Activated CD8-positive, alpha-beta T cell treated with anti-CD3 and anti-CD28 coated beads for 36 hours (primary cell): ENCODE measurements at regions not wholly inside any gene's neighbourhood (a gene's known extent, or its start where the extent isn't known, plus 50 kb on each side); places are given as distances from the start of the nearest gene placed in this dataset.

Experiments
- ATAC-seq: fragments of 200-7000 bp; cut with Tn5 transposase; one replicate; pipeline ENCODE4 v1.10.0; 2021; ENCODE audit warnings: mild to moderate bottlenecking, moderate library complexity
- CTCF ChIA-PET: fragments of 350-600 bp; sonication (Branson Sonifier 250); formaldehyde crosslinking; loops from one replicate; lab custom pipeline; 2021; ENCODE audit warnings: antibody characterized with exemption; lab: Charles Lee
- POLR2A ChIA-PET: fragments of 350-600 bp; sonication (Branson Sonifier 250); formaldehyde crosslinking; loops from one replicate; lab custom pipeline; 2021; ENCODE audit warnings: antibody characterized with exemption; lab: Charles Lee
- DNase-seq: peaks from one replicate; pipeline ENCODE4 v3.0.0-alpha.2; 2020
- H3K27ac Mint-ChIP-seq: one replicate; pipeline ENCODE4 v1.8.0; 2021; ENCODE audit warnings: mild to moderate bottlenecking, mixed read lengths
- H3K27me3 Mint-ChIP-seq: one replicate; pipeline ENCODE4 v1.8.0; 2021; ENCODE audit warnings: mixed read lengths
- H3K36me3 Mint-ChIP-seq: one replicate; pipeline ENCODE4 v1.8.0; 2021; ENCODE audit warnings: low read depth, mixed read lengths
- H3K4me1 Mint-ChIP-seq: one replicate; pipeline ENCODE4 v1.8.0; 2021; ENCODE audit warnings: low read depth, mixed read lengths
- H3K4me3 Mint-ChIP-seq: one replicate; pipeline ENCODE4 v1.8.0; 2021; ENCODE audit warnings: mild to moderate bottlenecking, moderate library complexity, mixed read lengths
- H3K9me3 Mint-ChIP-seq: one replicate; pipeline ENCODE4 v1.8.0; 2021; ENCODE audit warnings: mixed read lengths
- intact Hi-C: fragments of 100-400 bp; cut with micrococcal nuclease; formaldehyde crosslinking; loops from one replicate; pipeline ENCODE4 v1.10.0; 2022
- TF ChIP-seq, protein P1 (sequence below): fragments of 200-600 bp; IDR thresholded peaks from one replicate; pipeline ENCODE4 v1.8.0; 2022; ENCODE audit warnings: antibody characterized with exemption, mild to moderate bottlenecking

DNA sequence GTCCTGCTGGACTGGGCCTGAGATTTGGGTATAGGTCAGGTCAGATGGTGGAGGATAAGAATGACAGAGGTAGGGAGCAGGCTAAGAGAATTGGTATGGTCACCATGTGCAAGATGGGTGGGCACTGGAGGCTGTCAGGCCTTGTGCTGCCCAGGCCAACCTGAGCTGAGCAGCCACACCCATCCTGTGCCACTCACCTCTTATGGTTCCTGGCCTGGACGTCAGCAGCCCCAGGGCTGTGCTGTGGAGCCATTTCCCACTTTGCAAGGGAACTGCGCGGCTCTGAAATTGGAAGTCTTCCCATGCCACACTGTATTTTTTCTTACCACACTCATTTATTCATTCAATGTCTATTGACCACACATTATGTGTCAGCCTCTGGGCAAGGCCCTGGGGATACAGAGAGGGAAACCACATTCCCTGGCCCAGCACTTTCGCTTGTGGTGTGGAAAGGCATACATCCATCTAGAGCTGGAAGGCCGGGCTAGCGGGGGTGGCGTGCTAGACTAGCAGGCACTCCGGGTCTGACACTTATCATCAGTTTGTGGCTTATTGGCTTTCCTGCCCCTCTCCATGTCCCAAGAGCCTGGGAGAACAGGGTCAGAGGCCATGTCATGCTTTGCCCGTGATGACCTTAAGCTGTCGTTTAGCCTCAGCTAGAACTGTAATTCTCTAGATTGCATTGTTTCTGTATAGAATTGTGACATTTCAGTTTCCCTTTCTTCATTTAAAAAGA, 51.1 kb upstream of the POLG start:
- peaks cover 2% of the 10 kb centered on the region for H3K4me1 Mint-ChIP-seq
- ChIA-PET POLR2A (interaction anchor here (1.4 kb wide), 1 partner anchor 8 kb away, joined by 4 read pairs; no protein-coding TSS in a partner anchor), CTCF (interaction anchor here (14.0 kb wide), 1 partner anchor 27 kb away, joined by 165 read pairs; no protein-coding TSS in a partner anchor)
- TF ChIP-seq, protein P1, sequence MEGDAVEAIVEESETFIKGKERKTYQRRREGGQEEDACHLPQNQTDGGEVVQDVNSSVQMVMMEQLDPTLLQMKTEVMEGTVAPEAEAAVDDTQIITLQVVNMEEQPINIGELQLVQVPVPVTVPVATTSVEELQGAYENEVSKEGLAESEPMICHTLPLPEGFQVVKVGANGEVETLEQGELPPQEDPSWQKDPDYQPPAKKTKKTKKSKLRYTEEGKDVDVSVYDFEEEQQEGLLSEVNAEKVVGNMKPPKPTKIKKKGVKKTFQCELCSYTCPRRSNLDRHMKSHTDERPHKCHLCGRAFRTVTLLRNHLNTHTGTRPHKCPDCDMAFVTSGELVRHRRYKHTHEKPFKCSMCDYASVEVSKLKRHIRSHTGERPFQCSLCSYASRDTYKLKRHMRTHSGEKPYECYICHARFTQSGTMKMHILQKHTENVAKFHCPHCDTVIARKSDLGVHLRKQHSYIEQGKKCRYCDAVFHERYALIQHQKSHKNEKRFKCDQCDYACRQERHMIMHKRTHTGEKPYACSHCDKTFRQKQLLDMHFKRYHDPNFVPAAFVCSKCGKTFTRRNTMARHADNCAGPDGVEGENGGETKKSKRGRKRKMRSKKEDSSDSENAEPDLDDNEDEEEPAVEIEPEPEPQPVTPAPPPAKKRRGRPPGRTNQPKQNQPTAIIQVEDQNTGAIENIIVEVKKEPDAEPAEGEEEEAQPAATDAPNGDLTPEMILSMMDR: no peak
- peaks cover 18% of the 10 kb centered on the region for H3K27me3 Mint-ChIP-seq
- no peaks in the 10 kb centered on the region for H3K9me3 Mint-ChIP-seq
- DNase-seq (no peak), ATAC-seq (no peak)
- no peak overlapping the region for H3K4me3 Mint-ChIP-seq
- no peaks in the 10 kb centered on the region for H3K36me3 Mint-ChIP-seq
- intact Hi-C loops: no loop called here
- no peak overlapping the region for H3K27ac Mint-ChIP-seq
